Trophoblast cell (in vitro differentiated cells and primary cell): ENCODE measurements at regions not wholly inside any gene's neighbourhood (a gene's known extent, or its start where the extent isn't known, plus 50 kb on each side); places are given as distances from the start of the nearest gene placed in this dataset.

Source experiments
- DNase-seq, 2 donors: peaks; one replicate each; pipeline ENCODE4 v3.0.0-alpha.2; 2016
- H2AFZ ChIP-seq: 2 replicates; pipeline ENCODE4 v1.6.1; 2013; ENCODE audit warnings: low read length, moderate library complexity, mild to moderate bottlenecking; ENCODE audit not compliant: insufficient read depth, poor library complexity
- H2AK5ac ChIP-seq: 2 replicates; pipeline ENCODE4 v1.6.1; 2013; ENCODE audit warnings: mild to moderate bottlenecking, low read length
- H2BK120ac ChIP-seq: 2 replicates; pipeline ENCODE4 v1.6.1; 2013; ENCODE audit warnings: low read length, mild to moderate bottlenecking, moderate library complexity; ENCODE audit not compliant: insufficient read depth, poor library complexity
- H2BK12ac ChIP-seq: 2 replicates; pipeline ENCODE4 v1.6.1; 2013; ENCODE audit warnings: mild to moderate bottlenecking, low read length, moderate library complexity
- H2BK5ac ChIP-seq: 2 replicates; pipeline ENCODE4 v1.6.1; 2013; ENCODE audit warnings: low read length, low read depth, moderate library complexity, mild to moderate bottlenecking; ENCODE audit not compliant: poor library complexity
- H3K14ac ChIP-seq: 2 replicates; pipeline ENCODE4 v1.6.1; 2013; ENCODE audit warnings: mild to moderate bottlenecking, low read length
- H3K18ac ChIP-seq: 2 replicates; pipeline ENCODE4 v1.6.1; 2013; ENCODE audit warnings: mild to moderate bottlenecking, low read length
- H3K23ac ChIP-seq: 2 replicates; pipeline ENCODE4 v1.6.1; 2013; ENCODE audit warnings: low read length
- H3K27ac ChIP-seq: 2 replicates; pipeline ENCODE4 v1.5.1; 2013; ENCODE audit warnings: low read depth, mild to moderate bottlenecking, inconsistent platforms, low read length, moderate library complexity
- H3K27me3 ChIP-seq: 2 replicates; pipeline ENCODE4 v1.6.1; 2013; ENCODE audit warnings: inconsistent platforms, mild to moderate bottlenecking, low read length, moderate library complexity; ENCODE audit not compliant: insufficient read depth
- H3K36me3 ChIP-seq, 2 experiments: 1 replicate in 1 of 2; 2 replicates in 1 of 2; pipeline ENCODE4 v1.6.1; 2013; ENCODE audit warnings: low read length in 2 of 2, mild to moderate bottlenecking in 2 of 2, moderate library complexity in 1 of 2; ENCODE audit not compliant: insufficient read depth in 2 of 2, control insufficient read depth in 1 of 2
- H3K4ac ChIP-seq: 2 replicates; pipeline ENCODE4 v1.6.1; 2013; ENCODE audit warnings: low read depth, mild to moderate bottlenecking, low read length, moderate library complexity
- H3K4me1 ChIP-seq, 2 experiments: 1 replicate in 1 of 2; 2 replicates in 1 of 2; pipeline ENCODE4 v1.6.1; 2013; ENCODE audit warnings: low read length in 2 of 2, mild to moderate bottlenecking in 2 of 2, moderate library complexity in 1 of 2; ENCODE audit not compliant: insufficient read depth in 2 of 2, control insufficient read depth in 1 of 2
- H3K4me2 ChIP-seq: 2 replicates; pipeline ENCODE4 v1.6.1; 2013; ENCODE audit warnings: inconsistent platforms, mild to moderate bottlenecking, low read length, moderate library complexity
- H3K4me3 ChIP-seq: 2 replicates; pipeline ENCODE4 v1.5.1; 2013; ENCODE audit warnings: mild to moderate bottlenecking, low read depth, low read length, inconsistent platforms
- H3K79me1 ChIP-seq: one replicate; pipeline ENCODE4 v1.6.1; 2013; ENCODE audit warnings: low read length
- H3K79me2 ChIP-seq: 2 replicates; pipeline ENCODE4 v1.6.1; 2013; ENCODE audit warnings: low read length, mild to moderate bottlenecking; ENCODE audit not compliant: control insufficient read depth, insufficient read depth, poor library complexity
- H3K9ac ChIP-seq: 2 replicates; pipeline ENCODE4 v1.6.1; 2013; ENCODE audit warnings: mild to moderate bottlenecking, low read length
- H3K9me3 ChIP-seq: 2 replicates; pipeline ENCODE4 v1.6.1; 2013; ENCODE audit warnings: low read depth, mild to moderate bottlenecking, control low read depth, inconsistent platforms, low read length; ENCODE audit not compliant: insufficient read depth
- H4K12ac ChIP-seq: 2 replicates; pipeline ENCODE4 v1.6.1; 2013; ENCODE audit warnings: low read depth, mild to moderate bottlenecking, low read length, moderate library complexity
- H4K8ac ChIP-seq: 2 replicates; pipeline ENCODE4 v1.6.1; 2013; ENCODE audit warnings: low read depth, mild to moderate bottlenecking, low read length, moderate library complexity
- H4K91ac ChIP-seq: one replicate; pipeline ENCODE4 v1.6.1; 2013; ENCODE audit warnings: low read depth, mild to moderate bottlenecking, low read length, moderate library complexity
- WGBS: extraction: QIAGEN DNeasy Blood & Tissue Kit; methylation state at CpG from one replicate; pipeline ENCODE4 v1.1.7; 2013; ENCODE audit warnings: missing lambda C conversion rate; ENCODE audit not compliant: insufficient read length, insufficient coverage; ENCODE audit errors: extremely low coverage; 5-methylcytosine and 5-hydroxymethylcytosine counted together

GRCh38 chr12:47312808-47313426 is 233.2 kb upstream of the AMIGO2 start:
- H3K79me1 ChIP-seq = no peaks in the 10 kb centered on the region
- H2AK5ac ChIP-seq = no peak overlapping the region
- no peak overlapping the region for H3K4ac ChIP-seq
- H4K91ac ChIP-seq = no peak overlapping the region
- H2AFZ ChIP-seq = no peak overlapping the region
- no peak overlapping the region for H3K4me3 ChIP-seq
- no CpG with 5 or more reads among the region's 3 CpGs for WGBS
- H2BK120ac ChIP-seq = no peak overlapping the region
- H3K9me3 ChIP-seq = no peaks in the 10 kb centered on the region
- no peak overlapping the region for H3K27ac ChIP-seq
- no peak overlapping the region for H2BK5ac ChIP-seq
- H2BK12ac ChIP-seq = no peak overlapping the region
- H3K79me2 ChIP-seq = no peaks in the 10 kb centered on the region
- H3K4me2 ChIP-seq = no peak overlapping the region
- H4K8ac ChIP-seq = no peak overlapping the region
- H3K36me3 ChIP-seq = no peaks in the 10 kb centered on the region
- no peaks in the 10 kb centered on the region for H3K4me1 ChIP-seq
- H3K27me3 ChIP-seq = no peaks in the 10 kb centered on the region
- no peak for DNase-seq
- no peak overlapping the region for H3K14ac ChIP-seq
- H3K18ac ChIP-seq = no peak overlapping the region
- H4K12ac ChIP-seq = no peak overlapping the region
- no peak overlapping the region for H3K23ac ChIP-seq
- no peak overlapping the region for H3K9ac ChIP-seq

- Histone ChIP-seq H3K9me3 (no peaks in the 10 kb centered on the region), H3K79me2 (no peaks in the 10 kb centered on the region), H4K12ac (no peak overlapping the region), H3K4me3 (no peak overlapping the region), H3K18ac (no peak overlapping the region), H3K36me3 (no peaks in the 10 kb centered on the region), H2BK5ac (no peak overlapping the region), H3K4ac (no peak overlapping the region), H3K4me2 (no peak overlapping the region), H2AFZ (no peak overlapping the region), H3K79me1 (no peaks in the 10 kb centered on the region), H3K23ac (no peak overlapping the region), H2BK12ac (no peak overlapping the region), H2AK5ac (no peak overlapping the region), H4K8ac (no peak overlapping the region), H3K9ac (no peak overlapping the region), H3K27me3 (no peaks in the 10 kb centered on the region), H4K91ac (no peak overlapping the region), H3K27ac (no peak overlapping the region), H3K4me1 (peaks cover 0 to 2% of the 10 kb centered on the region in 2 experiments), H3K14ac (no peak overlapping the region), H2BK120ac (no peak overlapping the region)
- DNase-seq = no peak
- WGBS = no CpG with 5 or more reads among the region's 1 CpG
These were observed 232.4 kb upstream of the AMIGO2 start for GRCh38 chr12:47312147-47312546.

GRCh38 chr12:47311568-47311967 is 231.8 kb upstream of the AMIGO2 start:
- WGBS = no CpG with 5 or more reads among the region's 4 CpGs
- Histone ChIP-seq H3K4me3 (no peak overlapping the region), H2BK5ac (no peak overlapping the region), H2BK120ac (no peak overlapping the region), H3K79me2 (no peaks in the 10 kb centered on the region), H4K8ac (no peak overlapping the region), H3K18ac (no peak overlapping the region), H2BK12ac (no peak overlapping the region), H2AK5ac (no peak overlapping the region), H3K9ac (no peak overlapping the region), H4K12ac (no peak overlapping the region), H3K9me3 (no peaks in the 10 kb centered on the region), H3K14ac (no peak overlapping the region), H3K27me3 (no peaks in the 10 kb centered on the region), H3K36me3 (no peaks in the 10 kb centered on the region), H4K91ac (no peak overlapping the region), H2AFZ (no peak overlapping the region), H3K4me2 (no peak overlapping the region), H3K23ac (no peak overlapping the region), H3K79me1 (no peaks in the 10 kb centered on the region), H3K27ac (no peak overlapping the region), H3K4ac (no peak overlapping the region), H3K4me1 (peaks cover 0 to 2% of the 10 kb centered on the region in 2 experiments)
- DNase-seq = no peak

- Histone ChIP-seq H3K18ac (no peak overlapping the region), H4K8ac (no peak overlapping the region), H2BK120ac (no peak overlapping the region), H3K36me3 (no peaks in the 10 kb centered on the region), H3K79me1 (peaks cover 2% of the 10 kb centered on the region), H2BK5ac (no peak overlapping the region), H3K27me3 (no peaks in the 10 kb centered on the region), H3K4me3 (no peak overlapping the region), H3K23ac (no peak overlapping the region), H3K79me2 (no peaks in the 10 kb centered on the region), H2AK5ac (no peak overlapping the region), H3K4ac (no peak overlapping the region), H4K12ac (no peak overlapping the region), H3K27ac (no peak overlapping the region), H3K14ac (no peak overlapping the region), H3K9me3 (no peaks in the 10 kb centered on the region), H3K4me1 (peaks cover 0 to 2% of the 10 kb centered on the region in 2 experiments), H3K9ac (no peak overlapping the region), H4K91ac (no peak overlapping the region), H3K4me2 (no peak overlapping the region), H2AFZ (no peak overlapping the region), H2BK12ac (no peak overlapping the region)
- no peak for DNase-seq
These were observed 231.3 kb upstream of the AMIGO2 start for GRCh38 chr12:47311010-47311409.
